ENCODE measurements at regions not wholly inside any gene's neighbourhood (a gene's known extent, or its start where the extent isn't known, plus 50 kb on each side); places are given as distances from the start of the nearest gene placed in this dataset.

GRCh38 chr12:85609778-85610177, 226.4 kb downstream of the RASSF9 start:
- no peaks in the 10 kb centered on the region for H3K79me2 ChIP-seq (ENCODE audit: control insufficient read depth, insufficient read depth, low read length)
- H3K9ac ChIP-seq (replicated peaks; ENCODE audit: extremely low read depth, insufficient read depth, low read length) = no peak overlapping the region
- no TSS peak for BruUV-seq (replicated peaks)
- TF ChIP-seq GATA2 (IDR thresholded peaks at IDR 0.05; ENCODE audit: insufficient read depth, insufficient read length, low read depth, low read length) (no peak), POLR2AphosphoS5 (IDR thresholded peaks at IDR 0.05; ENCODE audit: insufficient read depth, low read depth, low read length) (no peak), POLR2A (IDR thresholded peaks at IDR 0.05; ENCODE audit: low read depth, low read length) (no peak), CTCF (IDR thresholded peaks at IDR 0.05; ENCODE audit: extremely low read depth in 1 of 2, insufficient read depth in 1 of 2, low read depth in 1 of 2, low read length in 2 of 2) (no peak), EZH2 (IDR thresholded peaks at IDR 0.05; ENCODE audit: borderline replicate concordance, low read depth, low read length, severe bottlenecking) (no peak), FOS (IDR thresholded peaks at IDR 0.05; ENCODE audit: borderline replicate concordance, insufficient read depth, low read length) (no peak), MAX (IDR thresholded peaks at IDR 0.05; ENCODE audit: insufficient read depth, insufficient read length) (no peak), MYC (IDR thresholded peaks at IDR 0.05; ENCODE audit: low read depth, low read length) (no peak), JUN (IDR thresholded peaks at IDR 0.05; ENCODE audit: borderline replicate concordance, insufficient read depth, insufficient read length, low read depth) (no peak)
- H3K36me3 ChIP-seq (ENCODE audit: control insufficient read depth in 2 of 2, extremely low read depth in 1 of 2, insufficient read depth in 2 of 2, low read length in 2 of 2) = no peaks in the 10 kb centered on the region
- no peaks in the 10 kb centered on the region for H3K9me3 ChIP-seq (replicated peaks; ENCODE audit: control insufficient read depth, insufficient read depth, low read length)
- H4K20me1 ChIP-seq (replicated peaks; ENCODE audit: control insufficient read depth, extremely low read depth, insufficient read depth, low read length) = no peaks in the 10 kb centered on the region
- H3K4me2 ChIP-seq (ENCODE audit: insufficient read depth, low read length) = no peak overlapping the region
- intact Hi-C loops (cut with micrococcal nuclease) (no loop called here), dilution Hi-C loops (cut with MboI; ENCODE audit: extremely low pct_ligation_motif_present, low sequenced_read_pairs) (no loop called here)
- no peak for FAIRE-seq
- no peak overlapping the region for H3K4me3 ChIP-seq (replicated peaks in 1 of 3; ENCODE audit: insufficient read depth in 1 of 3, low read depth in 1 of 3, low read length in 3 of 3)
- CTCF ChIA-PET = no interaction called here
- H3K9me1 ChIP-seq (replicated peaks; ENCODE audit: control insufficient read depth, extremely low read depth, insufficient read depth, low read length) = no peaks in the 10 kb centered on the region
- H3K27me3 ChIP-seq (ENCODE audit: control insufficient read depth in 2 of 2, insufficient read depth in 2 of 2, low read length in 2 of 2) = no peaks in the 10 kb centered on the region
- DNase-seq (ENCODE audit: low read depth, low spot score) = no peak
- no peak overlapping the region for H2AFZ ChIP-seq (ENCODE audit: low read depth, low read length)
- no peaks in the 10 kb centered on the region for H3K4me1 ChIP-seq (ENCODE audit: control insufficient read depth, extremely low read depth, insufficient read depth, low read length)
- no peak overlapping the region for H3K27ac ChIP-seq (ENCODE audit: insufficient read depth, low read depth, low read length)
- POLR2A ChIA-PET = no interaction called here
